HG03135 (cell line): ENCODE measurements at regions not wholly inside any gene's neighbourhood (a gene's known extent, or its start where the extent isn't known, plus 50 kb on each side); places are given as distances from the start of the nearest gene placed in this dataset.
"Not testable (repeated sequence)": the region's sequence is repeated elsewhere in the genome, so short reads cannot be mapped to it uniquely, and the experiment has no call there.

Experiments used
- ATAC-seq: cut with Tn5 transposase; IDR thresholded peaks from one replicate; pipeline ENCODE4 v1.9.1; 2021; ENCODE audit warnings: mild to moderate bottlenecking, moderate library complexity; ENCODE audit not compliant: unreplicated experiment

- no peak for ATAC-seq
Observed at GRCh38 chr14:76697246-76697905, 63.9 kb upstream of the VASH1 start.

DNA sequence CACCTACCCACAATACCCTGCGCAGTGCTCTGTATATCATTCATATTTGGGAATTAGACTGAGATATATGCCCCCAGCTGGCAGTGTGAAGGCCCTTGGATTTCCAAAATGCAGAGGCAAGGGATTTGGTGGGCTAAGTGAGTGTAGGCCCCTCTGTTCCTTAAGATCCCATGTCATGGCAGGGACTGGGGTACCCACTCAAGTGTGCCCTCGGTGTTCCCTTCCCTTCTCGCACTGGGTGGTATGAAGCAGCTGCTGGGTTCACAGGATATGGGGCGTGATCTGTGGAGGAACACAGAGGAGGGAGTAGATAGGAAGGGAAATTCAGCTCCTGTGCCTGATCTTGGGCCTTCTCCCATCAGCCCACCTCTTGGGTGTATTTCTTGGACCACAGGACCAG, 63.1 kb upstream of the VASH1 start:
- no peak for ATAC-seq

DNA sequence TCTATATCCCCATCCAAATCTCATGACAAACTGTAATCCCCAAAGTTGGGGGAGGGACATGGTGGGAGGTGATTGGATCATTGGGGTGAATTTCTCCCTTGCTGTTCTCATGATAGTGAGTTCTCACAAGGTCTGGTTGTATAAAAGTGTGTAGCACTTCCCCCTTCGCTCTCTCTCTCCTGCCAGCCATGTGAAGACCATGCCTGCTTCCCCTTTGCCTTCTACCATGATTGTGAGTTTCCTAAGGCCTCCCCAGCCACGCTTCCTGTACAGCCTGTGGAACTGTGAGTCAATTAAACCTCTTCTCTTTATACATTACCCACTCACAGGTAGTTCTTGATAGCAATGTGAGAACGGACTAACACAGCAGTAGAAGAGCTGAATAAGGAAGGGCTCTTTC, 62.6 kb upstream of the VASH1 start:
- ATAC-seq: no peak

DNA sequence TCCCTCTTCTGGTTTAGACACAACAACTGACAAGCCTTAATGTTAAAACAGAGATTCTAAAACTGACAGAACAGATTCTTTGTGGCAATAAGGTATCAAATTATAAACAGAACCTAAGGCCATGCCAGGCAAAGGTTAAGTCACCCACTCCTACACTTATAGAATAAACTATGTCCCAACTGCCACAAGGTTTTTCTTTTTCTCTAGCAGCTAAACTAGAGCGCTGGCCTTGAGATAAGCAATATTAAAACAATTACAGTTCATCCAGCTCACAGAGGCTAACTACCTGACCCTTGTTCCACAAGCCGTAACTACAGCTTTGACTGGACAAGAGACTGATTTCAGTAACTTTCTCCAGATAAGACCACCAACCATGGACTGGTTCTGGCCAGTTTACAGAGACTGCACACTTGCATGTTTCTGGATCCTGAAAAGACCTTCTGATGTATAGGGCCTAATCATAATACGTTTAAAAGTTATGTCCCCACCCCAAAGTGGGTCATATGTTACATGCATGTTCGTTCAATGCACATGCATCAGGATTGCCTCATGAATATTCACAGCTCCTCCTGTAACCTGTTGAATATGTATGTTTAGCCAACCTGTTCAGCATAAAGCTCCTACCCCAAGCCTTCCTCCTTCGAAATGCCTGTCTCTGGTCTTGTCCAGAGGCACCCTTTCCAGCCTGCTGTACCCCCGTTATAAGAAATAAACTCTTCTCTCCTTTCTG, 61.9 kb upstream of the VASH1 start:
- ATAC-seq: no peak

DNA sequence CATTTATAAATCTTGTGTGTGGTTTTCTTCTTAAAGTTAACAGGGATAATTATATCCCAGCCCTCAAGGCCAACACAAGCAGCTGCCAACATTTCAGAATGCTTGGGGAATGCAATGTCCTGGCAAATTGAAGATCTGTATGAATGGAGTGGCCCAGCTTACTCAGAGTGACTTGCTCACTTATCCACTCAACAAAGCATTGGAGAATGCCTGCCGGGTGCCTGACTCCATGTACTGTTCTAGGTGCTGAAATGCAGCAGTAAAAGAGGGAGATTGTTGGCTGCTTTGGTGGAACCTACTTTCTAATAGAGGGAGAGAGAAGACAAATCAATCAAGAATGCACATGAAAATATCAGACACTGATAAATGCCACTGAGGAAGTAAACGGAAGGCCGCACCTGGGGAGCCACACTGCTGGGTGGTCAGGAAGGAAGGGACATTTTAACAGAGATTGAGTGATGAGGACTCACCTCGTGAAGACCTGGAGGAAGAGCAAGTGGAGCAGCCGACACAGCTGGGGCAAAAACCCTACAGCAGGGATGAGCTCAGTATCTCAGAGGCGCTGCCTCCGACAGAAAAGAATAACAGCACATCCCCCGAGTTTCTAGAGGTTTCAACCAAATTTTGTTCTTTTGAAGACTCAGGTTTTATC, 61.2 kb upstream of the VASH1 start:
- ATAC-seq: no peak

GRCh38 chr14:76701436-76701835, 59.8 kb upstream of the VASH1 start:
- ATAC-seq: no peak

DNA sequence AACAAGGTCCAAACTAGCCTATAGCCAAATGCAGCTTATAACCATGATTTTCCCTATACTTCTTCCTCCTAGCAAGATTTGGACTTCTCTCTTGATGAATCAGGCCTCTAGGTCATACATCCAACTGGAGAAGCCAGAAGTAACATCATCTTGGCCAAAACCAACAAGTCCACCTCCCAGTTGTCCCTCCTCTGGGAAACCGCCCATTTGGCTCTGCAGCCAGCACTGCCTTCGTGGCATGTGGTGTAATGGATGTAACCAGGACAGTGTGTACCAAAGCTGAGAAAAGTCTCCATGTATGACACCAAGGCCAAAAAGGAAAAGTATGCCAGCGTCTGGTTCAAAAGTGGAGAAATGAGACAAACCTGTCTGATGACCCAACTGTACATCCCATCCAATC, 59.3 kb upstream of the VASH1 start:
- no peak for ATAC-seq

GRCh38 chr14:76705214-76705613, 56.1 kb upstream of the VASH1 start:
- ATAC-seq: no peak

- ATAC-seq: not testable (repeated sequence)
Observed at GRCh38 chr14:76706207-76706606, 55.1 kb upstream of the VASH1 start.

- ATAC-seq: no peak
Observed at GRCh38 chr14:76706811-76707210, 54.5 kb upstream of the VASH1 start.

DNA sequence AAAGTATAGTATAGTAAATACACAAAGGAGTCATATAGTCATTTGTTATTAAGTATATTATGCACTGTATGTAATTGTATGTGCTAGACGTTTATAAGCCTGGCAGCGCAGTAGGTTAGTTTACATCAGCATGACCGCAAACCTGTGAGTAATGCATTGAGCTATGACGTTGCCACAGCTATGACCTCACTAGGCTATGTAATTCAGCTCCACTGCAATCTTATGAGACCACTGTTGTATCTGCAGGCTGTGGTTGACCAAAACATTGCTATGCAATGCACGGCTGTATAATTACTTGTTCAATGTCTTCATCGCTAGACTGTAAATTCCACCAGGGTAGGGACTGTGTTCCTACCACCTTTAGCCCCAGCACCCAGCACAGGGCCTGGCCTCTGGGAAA, 53.2 kb upstream of the VASH1 start:
- no peak for ATAC-seq

- ATAC-seq: no peak
Observed at GRCh38 chr14:76708771-76709170, 52.5 kb upstream of the VASH1 start.

DNA sequence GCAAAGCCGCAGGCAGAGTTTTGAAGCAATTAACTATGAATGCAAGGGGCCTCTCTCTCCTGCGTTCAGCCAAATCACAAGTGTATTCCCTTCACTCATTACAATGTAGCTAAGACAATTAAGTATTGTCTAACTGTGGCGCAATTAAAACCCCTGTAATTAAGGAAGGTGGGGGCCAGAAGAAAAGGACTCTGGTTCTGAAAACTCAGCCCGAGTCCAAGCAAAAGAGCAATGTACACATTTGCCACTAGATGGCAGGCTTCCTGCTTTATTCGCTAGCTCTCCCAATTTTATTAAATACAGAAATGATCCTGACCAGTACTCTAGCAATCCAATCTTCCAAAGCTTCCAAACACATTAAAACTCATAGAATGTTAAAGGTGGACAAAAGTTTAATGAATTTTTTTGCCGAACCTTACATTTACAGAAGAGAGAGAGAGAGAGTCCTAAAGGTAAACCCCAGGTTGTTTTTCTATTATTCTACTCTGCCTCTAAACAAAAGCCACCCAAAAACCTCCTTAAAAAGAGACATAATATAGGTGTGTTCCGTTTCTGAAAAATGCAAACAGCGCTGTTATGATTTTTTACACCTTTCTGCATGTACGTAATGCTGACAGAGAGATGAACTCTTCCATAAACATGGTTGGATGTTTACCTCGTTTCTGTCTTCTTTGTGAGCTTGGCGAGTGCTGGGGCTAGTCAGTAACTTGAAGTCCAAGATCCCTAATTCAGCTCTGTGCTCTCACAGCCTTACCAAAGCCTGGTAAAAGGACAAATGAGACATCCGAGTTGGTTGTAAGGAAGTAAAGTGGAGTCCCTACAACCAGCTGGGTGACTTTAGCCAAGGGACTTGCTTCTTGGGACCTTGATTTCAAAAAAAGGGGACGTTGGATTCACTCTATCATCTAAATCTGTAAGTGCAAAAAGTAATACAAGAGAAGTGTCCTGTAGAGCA, 50.9 kb upstream of the VASH1 start:
- ATAC-seq: no peak
